Mesenchymal stem cell (in vitro differentiated cells and primary cell): ENCODE measurements at regions not wholly inside any gene's neighbourhood (a gene's known extent, or its start where the extent isn't known, plus 50 kb on each side); places are given as distances from the start of the nearest gene placed in this dataset.

Experiments
- DNase-seq: peaks from one replicate; pipeline ENCODE4 v3.0.0-alpha.2; 2013
- H2AFZ ChIP-seq: one replicate; pipeline ENCODE4 v1.6.1; 2013; ENCODE audit warnings: low read depth, mild to moderate bottlenecking, control low read depth, inconsistent platforms, low read length, moderate library complexity
- H2AK5ac ChIP-seq: 2 replicates; pipeline ENCODE4 v1.6.1; 2013; ENCODE audit warnings: low read length, moderate library complexity, mild to moderate bottlenecking, inconsistent platforms; ENCODE audit not compliant: severe bottlenecking
- H2BK120ac ChIP-seq: one replicate; pipeline ENCODE4 v1.6.1; 2013; ENCODE audit warnings: low read depth, mild to moderate bottlenecking, inconsistent platforms, low read length, moderate library complexity
- H2BK12ac ChIP-seq, 2 experiments: one replicate each; pipeline ENCODE4 v1.6.1; 2013; ENCODE audit warnings: inconsistent platforms in 2 of 2, low read length in 2 of 2, mild to moderate bottlenecking in 2 of 2, moderate library complexity in 2 of 2, control low read depth in 1 of 2
- H2BK15ac ChIP-seq: one replicate; pipeline ENCODE4 v1.6.1; 2013; ENCODE audit warnings: mild to moderate bottlenecking, low read depth, inconsistent platforms; ENCODE audit not compliant: poor library complexity, severe bottlenecking
- H2BK5ac ChIP-seq: 2 replicates; pipeline ENCODE4 v1.6.1; 2013; ENCODE audit warnings: low read depth, mild to moderate bottlenecking, low read length, control low read depth, inconsistent platforms; ENCODE audit not compliant: poor library complexity, severe bottlenecking
- H3K14ac ChIP-seq, 2 experiments: one replicate each; pipeline ENCODE4 v1.6.1; 2013; ENCODE audit warnings: inconsistent platforms in 2 of 2, low read length in 2 of 2, control low read depth in 1 of 2, mild to moderate bottlenecking in 1 of 2, moderate library complexity in 1 of 2
- H3K18ac ChIP-seq, 2 experiments: one replicate each; pipeline ENCODE4 v1.6.1; 2013; ENCODE audit warnings: inconsistent platforms in 2 of 2, low read length in 2 of 2, control low read depth in 1 of 2, low read depth in 1 of 2, mild to moderate bottlenecking in 1 of 2
- H3K23ac ChIP-seq, 2 experiments: one replicate each; pipeline ENCODE4 v1.6.1; 2013; ENCODE audit warnings: inconsistent platforms in 2 of 2, low read length in 2 of 2, mild to moderate bottlenecking in 2 of 2, moderate library complexity in 2 of 2, control low read depth in 1 of 2
- H3K27ac ChIP-seq: 2 replicates; pipeline ENCODE4 v1.5.1; 2013; ENCODE audit warnings: mild to moderate bottlenecking, moderate library complexity, low read length, control low read depth, inconsistent platforms; ENCODE audit not compliant: poor library complexity, severe bottlenecking
- H3K27me3 ChIP-seq, 2 experiments: 2 replicates each; pipeline versions ENCODE4 v1.6.1 to v1.7.0; 2013; ENCODE audit warnings: low read length in 2 of 2, mild to moderate bottlenecking in 2 of 2, moderate library complexity in 2 of 2, control low read depth in 1 of 2, inconsistent platforms in 1 of 2; ENCODE audit not compliant: control insufficient read depth in 1 of 2, insufficient read depth in 1 of 2
- H3K36me3 ChIP-seq, 2 experiments: 2 replicates each; pipeline versions ENCODE4 v1.6.1 to v1.7.0; 2013; ENCODE audit warnings: low read length in 2 of 2, control low read depth in 1 of 2, inconsistent platforms in 1 of 2, low read depth in 1 of 2, mild to moderate bottlenecking in 1 of 2; ENCODE audit not compliant: insufficient read depth in 2 of 2, control insufficient read depth in 1 of 2
- H3K4ac ChIP-seq, 2 experiments: one replicate each; pipeline ENCODE4 v1.6.1; 2013; ENCODE audit warnings: inconsistent platforms in 2 of 2, low read length in 2 of 2, mild to moderate bottlenecking in 2 of 2, moderate library complexity in 2 of 2, control low read depth in 1 of 2, low read depth in 1 of 2
- H3K4me1 ChIP-seq: 2 replicates; pipeline ENCODE4 v1.6.1; 2013; ENCODE audit warnings: low read depth, low read length, control low read depth; ENCODE audit not compliant: control insufficient read depth, insufficient read depth
- H3K4me2 ChIP-seq: 2 replicates; pipeline ENCODE4 v1.6.1; 2013; ENCODE audit warnings: low read length, mild to moderate bottlenecking, inconsistent platforms; ENCODE audit not compliant: poor library complexity, severe bottlenecking
- H3K4me3 ChIP-seq, 2 experiments: 2 replicates each; pipeline versions ENCODE4 v1.5.1 to v1.7.0; 2013; ENCODE audit warnings: low read length in 2 of 2, mild to moderate bottlenecking in 2 of 2, control low read depth in 1 of 2, low read depth in 1 of 2; ENCODE audit not compliant: insufficient read depth in 1 of 2
- H3K79me1 ChIP-seq: replicated peaks from 2 replicates; pipeline ENCODE4 v1.6.1; 2013; ENCODE audit warnings: mild to moderate bottlenecking, control low read depth, low read length, inconsistent platforms; ENCODE audit not compliant: poor library complexity, severe bottlenecking
- H3K9ac ChIP-seq: 2 replicates; pipeline ENCODE4 v1.7.0; 2013; ENCODE audit warnings: mild to moderate bottlenecking, low read length, moderate library complexity
- H3K9me3 ChIP-seq: 2 replicates; pipeline ENCODE4 v1.7.0; 2013; ENCODE audit warnings: mild to moderate bottlenecking, low read length; ENCODE audit not compliant: control insufficient read depth
- H4K8ac ChIP-seq: one replicate; pipeline ENCODE4 v1.6.1; 2013; ENCODE audit warnings: inconsistent platforms, mild to moderate bottlenecking, low read length, moderate library complexity
- H4K91ac ChIP-seq: one replicate; pipeline ENCODE4 v1.6.1; 2013; ENCODE audit warnings: mild to moderate bottlenecking, low read length, inconsistent platforms
- WGBS: methylation state at CpG from one replicate; pipeline ENCODE4 v1.1.7; 2013; ENCODE audit warnings: mixed read lengths; 5-methylcytosine and 5-hydroxymethylcytosine counted together

DNA sequence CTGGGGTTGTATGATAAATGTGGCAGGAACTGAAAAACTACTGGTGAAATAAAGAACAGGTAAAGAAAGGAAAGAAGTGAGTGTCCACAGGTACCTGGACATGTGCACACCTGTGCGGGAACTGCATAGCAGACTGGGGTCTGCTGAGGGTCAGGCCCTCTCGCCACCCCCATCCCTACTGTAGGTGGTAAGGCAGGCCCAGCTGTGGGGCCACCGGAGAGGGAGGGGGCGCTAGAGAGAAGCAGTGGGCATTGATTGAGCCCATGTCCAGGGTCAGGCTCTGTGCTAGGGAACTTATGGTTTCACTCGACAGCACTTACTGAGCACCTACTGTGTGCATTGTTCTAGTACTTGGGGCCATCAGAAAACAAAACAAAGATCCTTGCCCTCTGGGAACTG is 400.5 kb downstream of the MATN1 start:
- WGBS: 61% methylated on average over 5 of the region's 5 CpGs
- Histone ChIP-seq H4K8ac (no peak overlapping the region), H3K79me1 (no peaks in the 10 kb centered on the region), H3K4me1 (no peaks in the 10 kb centered on the region), H2BK15ac (no peak overlapping the region), H3K4me3 (no peak overlapping the region), H3K36me3 (no peaks in the 10 kb centered on the region), H3K9me3 (no peaks in the 10 kb centered on the region), H3K18ac (no peak overlapping the region), H2BK120ac (no peak overlapping the region), H3K27ac (no peak overlapping the region), H3K4me2 (no peak overlapping the region), H3K14ac (no peak overlapping the region), H3K27me3 (peaks cover 0 to 73% of the 10 kb centered on the region in 2 experiments), H2AK5ac (no peak overlapping the region), H3K23ac (no peak overlapping the region), H3K9ac (no peak overlapping the region), H2BK5ac (no peak overlapping the region), H2AFZ (no peak overlapping the region), H2BK12ac (no peak overlapping the region), H4K91ac (no peak overlapping the region), H3K4ac (no peak overlapping the region)
- no peak for DNase-seq

DNA sequence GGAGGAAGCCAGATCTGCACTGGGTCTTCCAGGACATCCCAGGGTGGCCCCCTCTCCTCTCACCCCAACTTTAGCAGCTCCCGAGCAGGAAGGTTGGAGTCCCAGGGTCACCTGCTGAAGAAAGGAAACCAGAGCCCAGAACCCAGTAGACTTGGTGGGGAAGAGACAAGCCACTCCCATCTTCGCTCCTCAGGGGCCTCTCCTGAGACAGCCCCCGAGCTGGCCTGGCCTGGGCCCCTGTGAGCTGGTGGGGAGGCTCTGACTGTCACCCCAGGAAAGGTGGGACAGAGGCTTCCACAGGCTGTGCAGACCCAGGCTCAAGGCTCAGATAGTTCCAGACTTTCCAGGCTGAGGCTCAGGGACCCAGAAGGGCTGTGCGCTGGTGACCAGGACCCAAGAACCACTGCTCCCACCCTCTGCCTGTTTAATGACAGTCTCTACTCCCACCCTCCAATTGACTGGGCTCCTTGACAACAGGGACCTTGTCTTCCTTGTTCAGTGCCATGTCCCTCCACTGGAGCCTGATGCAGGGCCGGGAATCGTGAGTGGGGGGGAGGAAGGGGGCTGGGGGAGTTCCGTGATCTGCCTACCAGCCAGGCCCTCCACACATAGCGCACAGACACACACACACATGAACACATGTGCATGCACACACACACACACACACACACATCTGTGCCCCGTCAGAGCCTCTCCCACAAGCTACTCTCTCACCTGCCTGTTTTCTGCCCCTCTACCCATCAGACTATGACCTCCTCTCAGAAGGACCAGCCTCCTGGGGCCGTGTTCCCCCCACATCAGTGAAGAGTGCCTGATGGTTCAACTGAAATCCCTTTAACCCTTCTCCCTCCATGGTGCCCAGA is 401.2 kb downstream of the MATN1 start:
- H4K8ac ChIP-seq: no peak overlapping the region
- no peak overlapping the region for H3K4me3 ChIP-seq
- no peak overlapping the region for H3K4ac ChIP-seq
- no peak overlapping the region for H3K18ac ChIP-seq
- no peak overlapping the region for H2AFZ ChIP-seq
- H3K9me3 ChIP-seq: no peaks in the 10 kb centered on the region
- H3K79me1 ChIP-seq: no peaks in the 10 kb centered on the region
- peaks cover 0 to 76% of the 10 kb centered on the region in 2 experiments for H3K27me3 ChIP-seq
- no peak overlapping the region for H3K9ac ChIP-seq
- no peaks in the 10 kb centered on the region for H3K36me3 ChIP-seq
- no peak overlapping the region for H3K4me2 ChIP-seq
- H2AK5ac ChIP-seq: no peak overlapping the region
- WGBS: 69% methylated on average over 5 of the region's 10 CpGs
- no peaks in the 10 kb centered on the region for H3K4me1 ChIP-seq
- H3K23ac ChIP-seq: no peak overlapping the region
- no peak overlapping the region for H2BK12ac ChIP-seq
- H2BK120ac ChIP-seq: no peak overlapping the region
- H2BK5ac ChIP-seq: no peak overlapping the region
- no peak overlapping the region for H2BK15ac ChIP-seq
- no peak overlapping the region for H3K27ac ChIP-seq
- no peak overlapping the region for H4K91ac ChIP-seq
- no peak for DNase-seq
- H3K14ac ChIP-seq: no peak overlapping the region

DNA sequence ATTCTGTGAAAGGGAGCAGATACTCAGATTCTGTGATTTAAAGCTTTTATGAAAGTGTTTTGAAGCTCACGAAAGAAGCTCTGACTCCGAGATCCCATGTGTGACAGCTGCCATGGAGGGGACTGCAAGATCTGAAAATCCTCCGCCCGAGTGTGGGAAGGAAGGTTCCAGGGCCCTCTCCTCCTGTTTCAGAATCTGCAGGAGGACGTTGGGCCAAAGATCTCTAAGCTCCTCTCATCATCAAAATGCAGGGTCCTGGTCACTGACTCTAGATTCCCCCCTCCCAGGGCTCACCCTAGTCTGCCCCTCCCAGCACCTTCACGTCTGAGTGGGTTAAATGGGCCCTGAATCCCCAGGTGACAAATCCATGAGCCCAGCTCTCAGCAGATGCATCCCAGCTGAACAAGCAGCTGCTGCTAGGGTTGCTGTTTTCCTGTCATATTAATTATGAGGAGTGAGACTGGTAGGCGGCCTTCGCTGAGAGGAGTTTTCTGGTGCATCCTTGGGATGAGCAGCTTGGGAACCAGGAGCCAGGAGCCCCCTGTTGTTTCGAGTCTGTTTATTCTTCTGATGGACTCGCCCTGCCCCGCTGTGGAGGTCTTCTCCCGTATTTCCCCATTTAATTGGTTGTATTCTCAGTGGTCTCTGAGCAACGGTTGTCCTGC is 402.0 kb downstream of the MATN1 start:
- Histone ChIP-seq H4K8ac (no peak overlapping the region), H3K9me3 (no peaks in the 10 kb centered on the region), H3K27ac (no peak overlapping the region), H3K23ac (no peak overlapping the region), H3K4me2 (no peak overlapping the region), H2BK5ac (no peak overlapping the region), H2AK5ac (no peak overlapping the region), H3K27me3 (peaks cover 0 to 73% of the 10 kb centered on the region in 2 experiments), H2BK12ac (no peak overlapping the region), H2BK15ac (no peak overlapping the region), H4K91ac (no peak overlapping the region), H2AFZ (no peak overlapping the region), H3K9ac (no peak overlapping the region), H3K4ac (no peak overlapping the region), H3K79me1 (no peaks in the 10 kb centered on the region), H3K4me1 (no peaks in the 10 kb centered on the region), H3K18ac (no peak overlapping the region), H3K14ac (no peak overlapping the region), H3K36me3 (no peaks in the 10 kb centered on the region), H2BK120ac (no peak overlapping the region), H3K4me3 (no peak overlapping the region)
- DNase-seq: no peak
- 69% methylated on average over 12 of the region's 13 CpGs for WGBS

DNA sequence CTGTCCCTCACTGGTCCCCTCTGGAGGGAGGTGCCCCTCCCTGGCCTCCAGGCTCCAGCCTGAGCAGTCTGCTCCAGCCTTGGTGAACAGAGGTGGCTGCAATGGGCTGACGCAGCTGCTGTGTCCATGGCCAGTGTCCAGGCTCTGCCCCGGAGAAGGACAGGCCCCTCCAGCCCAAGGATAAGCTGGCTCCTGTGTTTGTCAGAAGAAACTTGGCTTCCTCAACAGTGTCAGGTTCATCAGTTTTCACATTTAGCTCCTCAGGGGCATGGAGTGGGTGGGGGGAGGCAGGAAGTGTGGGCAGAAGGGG is 402.8 kb downstream of the MATN1 start:
- Histone ChIP-seq H3K27ac (no peak overlapping the region), H3K23ac (no peak overlapping the region), H3K79me1 (no peaks in the 10 kb centered on the region), H3K4ac (no peak overlapping the region), H4K8ac (no peak overlapping the region), H3K4me1 (no peaks in the 10 kb centered on the region), H3K27me3 (peaks cover 0 to 76% of the 10 kb centered on the region in 2 experiments), H3K9ac (no peak overlapping the region), H3K36me3 (no peaks in the 10 kb centered on the region), H3K14ac (no peak overlapping the region), H3K9me3 (peaks cover 1% of the 10 kb centered on the region), H2AFZ (no peak overlapping the region), H2BK12ac (no peak overlapping the region), H2BK15ac (no peak overlapping the region), H2BK120ac (no peak overlapping the region), H3K4me2 (no peak overlapping the region), H3K18ac (no peak overlapping the region), H2AK5ac (no peak overlapping the region), H3K4me3 (no peak overlapping the region), H4K91ac (no peak overlapping the region), H2BK5ac (no peak overlapping the region)
- 56% methylated on average over 2 of the region's 2 CpGs for whole genome bisulfite sequencing
- no peak for DNase-seq
